Fibroblast of skin of left biceps (primary cell): ENCODE measurements at regions not wholly inside any gene's neighbourhood (a gene's known extent, or its start where the extent isn't known, plus 50 kb on each side); places are given as distances from the start of the nearest gene placed in this dataset.

ENCODE experiments used
- DNase-seq, 2 experiments: peaks; one replicate each; pipeline ENCODE4 v3.0.0-alpha.2; 2013; ENCODE audit warnings: low read depth in 2 of 2

GRCh38 chr4:15226203-15226602 lies 201.6 kb upstream of the C1QTNF7 start:
- no peak for DNase-seq

DNA sequence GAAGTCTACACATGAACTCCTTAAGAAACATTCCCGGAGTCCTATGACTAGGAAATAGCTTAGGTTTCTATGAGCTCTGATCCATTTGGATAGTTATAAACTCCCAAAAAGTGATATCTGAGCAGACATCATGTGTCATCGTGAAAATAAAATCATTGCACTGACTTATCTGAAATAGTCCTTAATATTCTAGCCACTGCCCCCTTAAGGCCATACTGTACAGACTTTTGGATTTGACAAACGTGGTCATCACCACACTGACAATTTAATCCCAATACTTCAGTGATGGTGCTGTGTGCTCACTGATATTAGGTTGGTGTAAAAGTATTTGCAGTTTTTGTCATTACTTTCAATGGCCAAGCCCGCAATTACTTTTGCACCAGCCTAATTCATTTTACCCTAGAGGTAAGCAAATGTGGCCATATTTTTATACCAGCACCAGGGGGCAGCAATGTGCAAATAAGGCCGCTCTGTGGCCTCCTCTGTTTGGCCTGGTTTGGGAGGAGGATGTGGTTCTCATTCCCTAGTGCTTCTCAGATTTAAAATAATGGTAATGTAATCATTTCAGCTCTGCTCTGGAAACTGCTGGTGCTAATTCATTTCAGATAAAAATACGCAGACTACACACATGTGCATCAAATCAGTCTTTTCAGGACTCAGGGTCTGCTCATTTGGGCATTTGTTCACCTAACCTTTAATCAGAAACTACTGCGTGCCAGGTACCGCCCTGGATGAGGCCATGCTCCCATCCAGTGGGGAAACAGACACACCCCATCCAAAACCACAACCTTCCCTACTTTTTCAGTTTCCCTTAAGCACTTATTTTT lies 196.4 kb upstream of the C1QTNF7 start:
- peak; percentile 70 to 75 for DNase-seq

- peak in 1 of 2 experiments; percentile 29 for DNase-seq
These were observed 195.2 kb upstream of the C1QTNF7 start for GRCh38 chr4:15232366-15233263.

- no peak for DNase-seq
These were observed 194.6 kb upstream of the C1QTNF7 start for GRCh38 chr4:15233264-15233597.

DNA sequence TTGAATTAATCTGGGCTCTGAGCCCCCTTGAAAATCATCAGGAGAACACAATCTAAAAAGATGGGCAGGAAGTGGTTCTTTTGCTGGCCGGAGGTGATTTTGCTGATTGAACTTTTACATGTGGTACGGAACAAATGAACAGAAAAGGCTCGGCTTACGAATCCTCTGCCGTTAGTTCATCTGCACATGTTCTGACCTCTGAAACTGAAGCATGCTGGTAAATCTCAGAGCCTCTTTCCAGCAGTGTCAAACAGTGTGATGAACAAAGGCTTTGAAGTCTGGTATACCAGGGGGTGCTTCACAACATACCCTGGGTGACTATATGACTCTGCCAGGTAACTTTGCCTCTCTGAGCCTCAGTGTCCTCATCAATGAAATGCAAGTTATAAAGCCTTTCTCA lies 194.2 kb upstream of the C1QTNF7 start:
- DNase-seq: no peak

DNA sequence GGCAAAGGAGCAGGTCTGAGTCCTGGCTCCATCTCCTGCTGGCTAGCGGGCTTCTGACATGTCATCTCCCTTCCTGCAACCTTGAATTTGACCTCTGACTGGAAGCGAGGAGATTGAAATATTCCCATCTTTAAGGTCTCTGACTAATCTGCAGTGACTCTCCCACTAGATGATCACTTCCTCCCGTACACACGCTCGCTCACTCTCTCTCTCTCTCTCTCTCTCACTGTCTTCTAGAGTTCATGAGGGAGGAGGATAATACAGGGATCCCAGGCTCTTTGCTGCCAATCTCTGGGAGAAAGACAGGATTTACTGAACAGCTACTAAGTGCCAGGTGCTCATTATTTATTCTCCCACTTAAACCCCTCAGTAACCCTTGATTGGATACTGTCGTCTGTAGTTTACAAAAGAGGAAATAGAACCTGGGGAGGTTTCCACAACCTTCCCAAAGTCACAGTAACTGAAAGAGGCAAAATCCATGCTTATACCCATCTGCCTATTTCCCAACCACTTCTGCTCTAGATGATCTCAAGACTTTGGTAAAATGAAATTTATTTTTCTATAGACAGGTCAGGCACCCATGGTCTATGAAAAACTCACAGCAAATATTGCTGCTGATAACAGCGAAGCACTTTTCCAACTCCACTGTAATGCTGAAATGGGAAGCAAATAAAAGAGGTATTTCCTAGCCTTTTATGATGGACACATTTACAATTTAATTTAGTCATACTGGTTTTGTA lies 193.5 kb upstream of the C1QTNF7 start:
- DNase-seq: no peak

DNA sequence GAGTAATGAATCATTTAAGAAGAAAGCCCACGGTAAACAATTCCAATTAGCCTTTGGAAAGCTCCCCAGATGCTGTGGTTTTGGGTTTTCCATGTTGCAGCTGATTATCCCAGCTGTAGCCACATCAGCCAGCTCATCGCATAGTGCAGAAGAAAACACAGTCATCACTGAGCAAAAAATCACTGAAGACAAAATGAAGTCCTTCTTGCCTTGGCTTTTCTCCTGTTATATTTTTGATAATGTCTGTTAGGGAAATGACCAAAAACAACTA lies 193.0 kb upstream of the C1QTNF7 start:
- DNase-seq: peak; percentile 92 to 95

GRCh38 chr4:15235135-15235534 lies 192.7 kb upstream of the C1QTNF7 start:
- DNase-seq: no peak

DNA sequence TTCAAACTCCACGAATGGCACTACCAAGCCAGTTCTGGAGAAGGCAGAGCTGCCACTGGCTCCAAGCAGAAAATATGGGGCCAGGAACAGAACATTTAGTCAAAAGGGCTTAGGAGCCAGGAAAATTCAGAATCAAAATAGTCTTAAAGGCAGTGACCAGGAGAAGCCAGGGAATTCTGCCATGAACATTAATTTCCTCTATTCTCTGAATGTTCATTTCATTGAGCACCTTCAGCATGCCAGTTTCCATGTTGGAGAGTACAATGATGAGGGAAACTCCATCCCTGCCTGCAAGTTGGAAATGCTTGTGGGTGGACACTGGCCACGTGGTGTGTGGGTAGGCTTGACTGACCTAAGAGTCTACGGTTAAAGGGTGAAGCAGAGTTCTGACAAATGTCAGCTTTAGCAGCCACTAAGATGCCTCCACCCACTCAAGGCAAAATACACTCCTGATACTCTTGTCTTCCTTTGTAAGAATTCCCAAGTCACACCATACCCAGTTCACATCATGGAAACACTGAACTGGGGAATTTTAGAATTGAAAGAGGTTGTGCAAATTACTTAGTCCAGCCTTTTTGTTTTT lies 190.1 kb upstream of the C1QTNF7 start:
- no peak for DNase-seq

DNA sequence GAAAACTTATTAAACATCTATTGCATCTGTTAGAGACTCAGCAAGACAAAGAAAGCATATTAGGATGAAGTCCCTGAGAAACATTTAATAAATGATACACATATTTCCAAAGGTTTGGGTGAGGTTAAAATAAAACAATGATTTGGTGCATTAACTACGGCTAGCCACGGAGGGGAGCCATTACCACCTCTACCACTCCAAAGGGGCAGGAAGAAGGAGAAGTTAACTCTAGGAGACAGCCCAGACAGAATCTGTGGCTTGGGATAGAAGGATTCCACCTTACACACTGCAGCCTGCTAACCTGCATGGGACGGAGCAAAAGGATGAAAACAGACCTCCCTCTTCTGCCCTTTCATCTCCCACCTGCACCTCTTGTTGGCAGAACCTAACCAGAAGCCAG lies 189.1 kb upstream of the C1QTNF7 start:
- DNase-seq: peak in 1 of 2 experiments; percentile 26

- peak in 1 of 2 experiments; percentile 52 for DNase-seq
These were observed 188.0 kb upstream of the C1QTNF7 start for GRCh38 chr4:15239866-15240265.

- no peak for DNase-seq
These were observed 187.1 kb upstream of the C1QTNF7 start for GRCh38 chr4:15240764-15241163.

DNA sequence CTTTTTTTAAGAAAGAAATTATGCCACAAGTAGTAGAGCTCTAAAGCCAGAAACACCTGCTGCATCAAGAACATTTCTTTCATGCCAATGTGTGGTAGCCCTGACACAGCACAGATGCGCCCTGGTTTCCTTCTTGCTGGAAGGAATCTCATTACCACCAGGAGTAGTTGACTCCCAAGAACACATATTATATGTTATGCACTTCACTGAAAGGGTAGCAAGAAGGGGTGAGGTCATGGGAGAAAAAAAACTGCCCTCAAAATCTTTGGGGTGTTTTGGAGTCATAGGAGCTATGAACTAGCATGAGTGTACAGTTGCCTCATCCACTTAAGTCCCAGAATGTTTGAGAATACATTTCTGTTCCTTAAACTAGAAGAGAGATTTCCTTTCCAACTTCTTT lies 185.8 kb upstream of the C1QTNF7 start:
- DNase-seq: no peak

DNA sequence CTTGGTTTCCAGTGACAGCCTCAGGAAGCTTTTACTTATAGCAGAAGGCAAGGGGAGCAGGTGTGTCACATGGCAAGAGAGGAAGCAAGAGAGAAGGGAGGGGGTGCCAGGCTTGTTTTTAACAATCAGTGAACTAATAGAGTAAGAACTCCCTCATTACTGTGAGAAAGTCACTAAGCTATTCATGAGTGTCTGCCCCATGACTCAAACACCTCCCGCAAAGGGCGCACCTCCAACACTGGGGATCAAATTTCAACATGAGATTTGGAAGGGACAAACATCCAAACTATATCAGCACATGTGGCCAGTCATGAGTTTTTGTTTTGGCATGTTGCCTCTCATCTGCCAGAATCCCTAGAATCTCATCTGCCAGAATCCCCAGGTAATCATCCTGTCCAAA lies 183.5 kb upstream of the C1QTNF7 start:
- peak in 1 of 2 experiments; percentile 12 for DNase-seq

DNA sequence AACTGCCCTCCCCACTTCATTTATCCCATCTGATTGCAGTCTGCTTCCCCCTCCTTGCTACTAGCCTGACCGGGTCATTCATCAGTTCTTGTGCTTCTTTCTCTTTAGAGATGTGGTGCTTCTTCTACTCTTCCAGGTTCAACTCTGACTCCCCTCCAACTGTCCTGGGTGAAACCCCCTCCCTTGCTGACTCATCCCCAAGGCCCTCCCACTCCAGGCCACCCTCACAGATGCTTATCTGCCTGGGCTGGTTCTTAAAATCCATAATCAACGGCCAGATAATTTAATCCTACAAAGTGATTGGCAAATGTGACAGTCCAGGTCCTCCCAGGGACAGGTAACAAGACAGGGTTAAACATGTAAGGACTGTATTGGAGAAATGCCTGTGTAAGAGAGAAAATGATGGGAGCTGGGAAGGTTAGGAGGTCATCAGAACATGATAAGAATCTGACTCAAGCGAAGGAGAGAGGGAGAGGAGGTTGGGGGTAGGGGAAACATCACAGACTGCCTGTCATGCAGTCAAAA lies 182.8 kb upstream of the C1QTNF7 start:
- DNase-seq: no peak

GRCh38 chr4:15250021-15250441 lies 177.8 kb upstream of the C1QTNF7 start:
- peak in 1 of 2 experiments; percentile 31 for DNase-seq

DNA sequence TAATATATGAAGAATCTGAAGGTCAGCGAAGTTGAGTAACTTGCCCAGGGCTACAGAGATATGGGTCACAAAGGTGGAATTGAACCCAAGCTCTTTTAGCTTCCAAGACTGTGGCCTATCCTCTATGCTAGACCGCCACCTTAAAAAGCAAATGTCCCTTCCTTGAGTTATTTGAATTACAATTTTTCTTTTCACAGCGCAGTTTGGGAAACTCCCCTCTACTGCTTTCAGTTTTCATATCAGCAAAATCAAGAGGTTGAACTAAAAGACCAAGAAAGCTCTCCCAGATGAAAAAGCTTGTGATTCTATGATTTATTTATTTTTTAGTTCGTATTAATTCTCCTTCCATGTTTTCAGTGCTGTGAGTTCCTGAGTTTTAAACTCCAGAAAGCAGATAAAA lies 174.5 kb upstream of the C1QTNF7 start:
- no peak for DNase-seq

GRCh38 chr4:15254236-15254880 lies 173.5 kb upstream of the C1QTNF7 start:
- DNase-seq: no peak

DNA sequence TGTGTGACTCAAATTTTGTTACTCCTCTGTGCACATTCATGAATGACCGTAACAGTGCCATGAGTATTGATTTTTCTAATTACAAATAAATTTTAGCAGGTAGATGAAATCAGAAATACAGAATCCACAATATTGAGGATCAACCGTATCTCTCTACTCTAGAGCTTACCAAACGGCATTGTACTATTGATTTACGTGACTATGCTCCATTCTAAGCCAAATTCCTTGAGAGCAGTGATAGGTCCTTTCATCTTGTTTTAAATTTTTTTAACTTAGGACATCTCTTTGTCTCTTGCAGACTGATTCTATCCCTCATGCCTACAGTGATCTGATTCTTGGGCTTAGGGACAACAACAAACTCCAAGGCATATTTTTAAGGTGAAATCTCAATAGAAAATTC lies 172.3 kb upstream of the C1QTNF7 start:
- DNase-seq: no peak

GRCh38 chr4:15260758-15261157 lies 167.1 kb upstream of the C1QTNF7 start:
- DNase-seq: no peak

DNA sequence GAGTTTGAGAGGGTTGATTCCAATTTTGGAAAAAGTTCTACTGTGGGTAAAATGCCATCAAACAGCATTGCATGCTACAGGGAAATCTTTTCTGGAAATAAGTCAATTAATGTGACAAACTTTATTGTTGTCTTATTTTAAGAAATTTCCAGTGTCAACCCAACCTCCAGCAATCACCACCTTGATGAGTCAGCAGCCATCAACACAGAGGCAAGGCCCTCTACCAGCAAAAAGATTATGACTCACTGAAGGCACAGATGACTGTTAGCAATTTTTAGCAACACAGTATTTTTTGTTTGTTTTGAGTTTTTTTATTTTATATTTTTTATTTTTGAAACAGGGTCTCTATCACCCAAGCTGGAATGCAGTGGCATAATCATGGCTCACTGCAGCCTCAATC lies 165.4 kb upstream of the C1QTNF7 start:
- no peak for DNase-seq
